ENCODE measurements at regions not wholly inside any gene's neighbourhood (a gene's known extent, or its start where the extent isn't known, plus 50 kb on each side); places are given as distances from the start of the nearest gene placed in this dataset.

DNA sequence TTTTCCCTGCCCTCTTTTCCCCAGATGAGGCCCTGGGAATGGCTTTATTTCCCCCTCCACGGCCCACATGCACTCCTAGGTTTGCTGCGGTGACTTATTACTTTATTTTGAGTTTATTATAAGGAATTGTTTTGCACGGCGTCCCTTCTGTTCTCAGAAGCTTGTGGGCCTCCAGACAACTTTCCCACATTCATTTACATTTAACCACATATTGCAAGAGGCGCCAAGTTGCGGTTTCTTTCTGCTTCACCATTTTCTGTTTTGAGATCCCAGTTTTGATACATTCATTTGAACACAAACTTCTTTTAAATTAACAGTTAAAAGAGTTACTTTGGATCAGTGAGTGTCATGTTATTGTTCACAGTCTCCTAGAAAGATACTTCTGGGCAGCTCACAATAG lies 532.5 kb upstream of the MGMT start:
- Histone ChIP-seq H3K79me2 (ENCODE audit: low read depth) (no peaks in the 10 kb centered on the region), H3K27me3 (no peaks in the 10 kb centered on the region), H4K20me1 (ENCODE audit: low read depth) (no peaks in the 10 kb centered on the region), H3K9ac (no peak overlapping the region), H3K4me2 (no peak overlapping the region), H3K9me3 (ENCODE audit: low read depth) (no peaks in the 10 kb centered on the region), H3K27ac (no peak overlapping the region), H3K4me3 (no peak overlapping the region), H3K36me3 (no peaks in the 10 kb centered on the region), H3K4me1 (no peaks in the 10 kb centered on the region), H3F3A (ENCODE audit: low read depth) (no peaks in the 10 kb centered on the region), H2AFZ (replicated peaks) (no peak overlapping the region)
- no peak for DNase-seq (ENCODE audit: low spot score)
- H3K9me3 Mint-ChIP-seq: no peaks in the 10 kb centered on the region
- H3K27ac Mint-ChIP-seq: no peak overlapping the region
- H3K36me3 Mint-ChIP-seq: no peaks in the 10 kb centered on the region
- H3K27me3 Mint-ChIP-seq (ENCODE audit: insufficient read depth, low read depth): peaks cover 3% of the 10 kb centered on the region
- no peak overlapping the region for H3K4me3 Mint-ChIP-seq
- peaks cover 13% of the 10 kb centered on the region for H3K4me1 Mint-ChIP-seq
- TF ChIP-seq EZH2 (IDR thresholded peaks at IDR 0.05) (no peak), EZH2phosphoT487 (IDR thresholded peaks at IDR 0.05) (no peak)
- TF ChIP-seq, protein P1, sequence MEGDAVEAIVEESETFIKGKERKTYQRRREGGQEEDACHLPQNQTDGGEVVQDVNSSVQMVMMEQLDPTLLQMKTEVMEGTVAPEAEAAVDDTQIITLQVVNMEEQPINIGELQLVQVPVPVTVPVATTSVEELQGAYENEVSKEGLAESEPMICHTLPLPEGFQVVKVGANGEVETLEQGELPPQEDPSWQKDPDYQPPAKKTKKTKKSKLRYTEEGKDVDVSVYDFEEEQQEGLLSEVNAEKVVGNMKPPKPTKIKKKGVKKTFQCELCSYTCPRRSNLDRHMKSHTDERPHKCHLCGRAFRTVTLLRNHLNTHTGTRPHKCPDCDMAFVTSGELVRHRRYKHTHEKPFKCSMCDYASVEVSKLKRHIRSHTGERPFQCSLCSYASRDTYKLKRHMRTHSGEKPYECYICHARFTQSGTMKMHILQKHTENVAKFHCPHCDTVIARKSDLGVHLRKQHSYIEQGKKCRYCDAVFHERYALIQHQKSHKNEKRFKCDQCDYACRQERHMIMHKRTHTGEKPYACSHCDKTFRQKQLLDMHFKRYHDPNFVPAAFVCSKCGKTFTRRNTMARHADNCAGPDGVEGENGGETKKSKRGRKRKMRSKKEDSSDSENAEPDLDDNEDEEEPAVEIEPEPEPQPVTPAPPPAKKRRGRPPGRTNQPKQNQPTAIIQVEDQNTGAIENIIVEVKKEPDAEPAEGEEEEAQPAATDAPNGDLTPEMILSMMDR (IDR thresholded peaks at IDR 0.05): no peak

DNA sequence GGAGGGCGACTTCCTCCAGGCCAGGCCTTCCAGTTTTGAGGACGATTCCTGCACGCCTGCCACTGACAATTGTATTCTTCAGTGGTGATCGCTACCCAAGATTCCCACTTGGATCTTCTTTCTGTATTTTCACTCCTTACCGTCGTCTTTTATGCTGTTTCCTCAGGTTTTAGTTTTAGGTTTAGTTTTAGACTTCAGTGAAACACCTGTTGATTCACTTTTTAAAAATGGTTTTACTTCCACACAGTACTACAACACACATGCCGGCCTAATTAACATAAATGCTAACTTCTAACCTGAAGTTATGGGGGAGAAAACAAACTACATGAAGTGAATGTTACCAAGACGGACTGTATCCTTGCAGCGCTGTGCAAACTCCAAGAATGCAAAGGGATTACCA lies 530.6 kb upstream of the MGMT start:
- Histone ChIP-seq H3K27ac (no peak overlapping the region), H3K9me3 (ENCODE audit: low read depth) (no peaks in the 10 kb centered on the region), H3K27me3 (no peaks in the 10 kb centered on the region), H4K20me1 (ENCODE audit: low read depth) (no peaks in the 10 kb centered on the region), H2AFZ (replicated peaks) (no peak overlapping the region), H3K4me2 (no peak overlapping the region), H3K36me3 (no peaks in the 10 kb centered on the region), H3F3A (ENCODE audit: low read depth) (no peaks in the 10 kb centered on the region), H3K9ac (no peak overlapping the region), H3K4me3 (no peak overlapping the region), H3K4me1 (no peaks in the 10 kb centered on the region), H3K79me2 (ENCODE audit: low read depth) (no peaks in the 10 kb centered on the region)
- Mint-ChIP-seq H3K36me3 (no peaks in the 10 kb centered on the region), H3K27me3 (ENCODE audit: insufficient read depth, low read depth) (peaks cover 3% of the 10 kb centered on the region), H3K4me3 (no peak overlapping the region), H3K9me3 (no peaks in the 10 kb centered on the region), H3K27ac (no peak overlapping the region), H3K4me1 (peaks cover 9% of the 10 kb centered on the region)
- DNase-seq (ENCODE audit: low spot score): no peak
- TF ChIP-seq EZH2 (IDR thresholded peaks at IDR 0.05) (no peak), EZH2phosphoT487 (IDR thresholded peaks at IDR 0.05) (no peak)
- TF ChIP-seq, protein P1 (IDR thresholded peaks at IDR 0.05): no peak

DNA sequence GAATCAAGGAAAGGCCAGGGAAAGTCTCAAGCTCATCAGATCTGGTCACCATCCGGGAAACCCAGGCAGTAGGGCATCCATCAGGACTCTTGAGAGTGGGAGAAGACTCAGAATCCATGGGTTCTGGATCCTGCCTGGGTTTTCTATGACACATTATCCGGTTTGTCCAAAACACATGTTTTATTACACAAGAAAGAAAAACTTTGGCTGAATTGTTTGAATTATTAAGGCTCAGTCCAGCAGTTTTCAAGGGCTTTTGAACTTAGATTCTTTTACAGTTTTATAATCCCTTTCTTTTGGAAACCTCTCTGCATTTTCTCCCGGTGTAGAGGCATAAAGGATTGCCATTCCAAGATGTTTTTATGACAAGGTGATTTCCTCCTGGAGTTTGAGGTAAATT lies 528.5 kb upstream of the MGMT start:
- H2AFZ ChIP-seq (replicated peaks): no peak overlapping the region
- Mint-ChIP-seq H3K27me3 (ENCODE audit: insufficient read depth, low read depth) (peaks cover 3% of the 10 kb centered on the region), H3K4me1 (peaks cover 16% of the 10 kb centered on the region), H3K9me3 (no peaks in the 10 kb centered on the region), H3K36me3 (no peaks in the 10 kb centered on the region), H3K27ac (no peak overlapping the region), H3K4me3 (no peak overlapping the region)
- H3K9ac ChIP-seq: no peak overlapping the region
- TF ChIP-seq EZH2 (IDR thresholded peaks at IDR 0.05) (no peak), EZH2phosphoT487 (IDR thresholded peaks at IDR 0.05) (no peak)
- TF ChIP-seq, protein P1 (IDR thresholded peaks at IDR 0.05): no peak
- no peaks in the 10 kb centered on the region for H4K20me1 ChIP-seq (ENCODE audit: low read depth)
- no peak for DNase-seq (ENCODE audit: low spot score)
- H3K79me2 ChIP-seq (ENCODE audit: low read depth): no peaks in the 10 kb centered on the region
- H3K27ac ChIP-seq: no peak overlapping the region
- H3K9me3 ChIP-seq (ENCODE audit: low read depth): no peaks in the 10 kb centered on the region
- H3K36me3 ChIP-seq: no peaks in the 10 kb centered on the region
- no peaks in the 10 kb centered on the region for H3F3A ChIP-seq (ENCODE audit: low read depth)
- H3K4me3 ChIP-seq: no peak overlapping the region
- H3K27me3 ChIP-seq: no peaks in the 10 kb centered on the region
- H3K4me2 ChIP-seq: no peak overlapping the region
- no peaks in the 10 kb centered on the region for H3K4me1 ChIP-seq

DNA sequence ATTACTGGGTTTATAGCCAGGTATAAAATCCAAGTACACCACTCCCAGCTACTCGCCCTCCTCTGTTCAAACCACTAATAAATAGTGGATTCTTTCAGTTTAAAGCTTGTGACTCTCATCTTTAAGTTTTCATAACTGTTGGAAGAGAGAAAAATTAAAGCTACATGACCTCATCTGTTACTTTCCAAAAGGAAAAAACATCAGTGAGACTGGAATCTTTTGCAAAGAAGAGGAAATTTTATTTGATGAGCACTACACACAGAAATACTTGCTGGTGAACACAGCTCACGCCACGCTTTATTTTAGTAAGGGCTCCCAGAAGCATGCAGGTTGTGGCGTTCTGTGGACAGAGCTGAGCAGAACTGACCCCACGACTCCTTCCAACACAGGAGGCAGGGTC lies 527.0 kb upstream of the MGMT start:
- Histone ChIP-seq H4K20me1 (ENCODE audit: low read depth) (no peaks in the 10 kb centered on the region), H3F3A (ENCODE audit: low read depth) (no peaks in the 10 kb centered on the region), H3K36me3 (no peaks in the 10 kb centered on the region), H2AFZ (replicated peaks) (no peak overlapping the region), H3K27ac (no peak overlapping the region), H3K9ac (no peak overlapping the region), H3K4me3 (no peak overlapping the region), H3K4me1 (no peaks in the 10 kb centered on the region), H3K79me2 (ENCODE audit: low read depth) (no peaks in the 10 kb centered on the region), H3K27me3 (no peaks in the 10 kb centered on the region), H3K4me2 (no peak overlapping the region), H3K9me3 (ENCODE audit: low read depth) (no peaks in the 10 kb centered on the region)
- TF ChIP-seq EZH2phosphoT487 (IDR thresholded peaks at IDR 0.05) (no peak), EZH2 (IDR thresholded peaks at IDR 0.05) (no peak)
- TF ChIP-seq, protein P1 (IDR thresholded peaks at IDR 0.05): no peak
- Mint-ChIP-seq H3K36me3 (no peaks in the 10 kb centered on the region), H3K27me3 (ENCODE audit: insufficient read depth, low read depth) (peaks cover 9% of the 10 kb centered on the region), H3K27ac (no peak overlapping the region), H3K4me3 (no peak overlapping the region), H3K9me3 (no peaks in the 10 kb centered on the region), H3K4me1 (peaks cover 7% of the 10 kb centered on the region)
- DNase-seq (ENCODE audit: low spot score): no peak
